Adrenal gland (tissue), 9 donors: ENCODE measurements at regions not wholly inside any gene's neighbourhood (a gene's known extent, or its start where the extent isn't known, plus 50 kb on each side); places are given as distances from the start of the nearest gene placed in this dataset.

Experiments
- DNase-seq, 7 donors: peaks; one replicate each; pipeline ENCODE4 v3.0.0-alpha.2; 2019 to 2020
- H3K27ac ChIP-seq, 5 donors: fragments of 200-600 bp; sonication (generic) in 4 of 5; 1 replicate in 3 of 5; 2 replicates in 2 of 5; pipeline versions ENCODE4 v1.5.1 to v1.8.0; 2016 to 2020; ENCODE audit warnings: mild to moderate bottlenecking in 1 of 5
- H3K27me3 ChIP-seq: fragments of 200-600 bp; 2 replicates; pipeline ENCODE4 v1.8.0; 2021
- H3K36me3 ChIP-seq, 2 donors: fragments of 200-600 bp; replicated peaks in 1 of 2; 1 replicate in 1 of 2; 2 replicates in 1 of 2; pipeline versions ENCODE4 v1.5.1 to v1.8.0; 2018 to 2022
- H3K4me1 ChIP-seq, 2 donors: fragments of 200-600 bp; replicated peaks in 1 of 2; 1 replicate in 1 of 2; 2 replicates in 1 of 2; pipeline versions ENCODE4 v1.5.1 to v1.8.0; 2018 to 2021
- H3K4me3 ChIP-seq, 4 donors: fragments of 200-600 bp; sonication (generic) in 3 of 4; one replicate each; pipeline ENCODE4 v1.5.1; 2016 to 2018
- H3K9me3 ChIP-seq, 3 donors: fragments of 200-600 bp; sonication (generic) in 1 of 3; replicated peaks in 1 of 3; 1 replicate in 2 of 3; 2 replicates in 1 of 3; pipeline versions ENCODE4 v1.5.1 to v1.8.0; 2016 to 2021
- POLR2A ChIP-seq, 2 donors: fragments of 450-650 bp; IDR thresholded peaks; one replicate each; pipeline ENCODE4 v1.6.1; 2017; ENCODE audit warnings: antibody characterized with exemption in 2 of 2, mild to moderate bottlenecking in 2 of 2, moderate library complexity in 1 of 2
- WGBS, 4 donors: extraction: QIAGEN DNeasy Blood & Tissue Kit in 2 of 4; methylation state at CpG; one replicate each; pipeline versions ENCODE4 v1.1.5 to v1.1.7; 2013 to 2017; 5-methylcytosine and 5-hydroxymethylcytosine counted together
- intact Hi-C, 2 donors: fragments of 100-400 bp; cut with DNase I; formaldehyde crosslinking; loops; one replicate each; pipeline versions ENCODE4 v1.14.1 to v1.15.0; 2022 to 2023
- TF ChIP-seq, protein P1 (sequence below), 6 experiments: fragments of 450-650 bp in 4 of 6; fragments of 200-600 bp in 2 of 6; sonication (generic) in 1 of 6; IDR thresholded peaks; 1 replicate in 5 of 6; 2 replicates in 1 of 6; pipeline versions ENCODE4 v1.5.1 to v1.8.0; 2016 to 2021; ENCODE audit warnings: antibody characterized with exemption in 6 of 6, mild to moderate bottlenecking in 2 of 6, moderate library complexity in 1 of 6
- donor health status: healthy with polysubstance abuse.
- donor health status: Bipolar disorder and iron deficiency.
- donor health status: DM: yes; HTN: yes; CAD: no.
- donor health status: DM: no; HTN: no; CAD: no.
- donor health status: DM: no; HTN: no; CAD: no.

DNA sequence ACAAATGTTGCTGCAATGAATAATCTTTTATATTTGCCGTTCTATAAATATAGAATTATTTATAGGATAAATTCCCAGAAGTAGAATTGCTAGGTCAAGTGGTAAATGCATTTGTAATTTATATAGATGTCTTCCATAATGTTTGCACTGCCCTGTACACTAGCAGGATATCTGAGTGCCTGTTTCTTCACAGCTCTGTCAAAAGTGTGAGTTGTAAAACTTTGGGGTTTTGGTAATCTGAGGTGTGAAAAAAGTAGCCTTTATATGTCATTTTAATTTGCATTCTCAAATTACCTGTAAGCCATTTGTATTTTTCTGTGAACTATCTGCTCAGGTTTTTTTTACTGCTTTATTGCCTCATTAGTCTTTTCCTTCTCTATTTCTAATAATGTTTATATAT lies 271.2 kb downstream of the NEBL start:
- no peaks in the 10 kb centered on the region for H3K4me1 ChIP-seq
- intact Hi-C loops, result no loop called here
- no peaks in the 10 kb centered on the region for H3K9me3 ChIP-seq
- no peak overlapping the region for H3K27ac ChIP-seq
- H3K36me3 ChIP-seq, result no peaks in the 10 kb centered on the region
- DNase-seq, result no peak
- TF ChIP-seq POLR2A (IDR thresholded peaks at IDR 0.05), result no peak
- TF ChIP-seq, protein P1, sequence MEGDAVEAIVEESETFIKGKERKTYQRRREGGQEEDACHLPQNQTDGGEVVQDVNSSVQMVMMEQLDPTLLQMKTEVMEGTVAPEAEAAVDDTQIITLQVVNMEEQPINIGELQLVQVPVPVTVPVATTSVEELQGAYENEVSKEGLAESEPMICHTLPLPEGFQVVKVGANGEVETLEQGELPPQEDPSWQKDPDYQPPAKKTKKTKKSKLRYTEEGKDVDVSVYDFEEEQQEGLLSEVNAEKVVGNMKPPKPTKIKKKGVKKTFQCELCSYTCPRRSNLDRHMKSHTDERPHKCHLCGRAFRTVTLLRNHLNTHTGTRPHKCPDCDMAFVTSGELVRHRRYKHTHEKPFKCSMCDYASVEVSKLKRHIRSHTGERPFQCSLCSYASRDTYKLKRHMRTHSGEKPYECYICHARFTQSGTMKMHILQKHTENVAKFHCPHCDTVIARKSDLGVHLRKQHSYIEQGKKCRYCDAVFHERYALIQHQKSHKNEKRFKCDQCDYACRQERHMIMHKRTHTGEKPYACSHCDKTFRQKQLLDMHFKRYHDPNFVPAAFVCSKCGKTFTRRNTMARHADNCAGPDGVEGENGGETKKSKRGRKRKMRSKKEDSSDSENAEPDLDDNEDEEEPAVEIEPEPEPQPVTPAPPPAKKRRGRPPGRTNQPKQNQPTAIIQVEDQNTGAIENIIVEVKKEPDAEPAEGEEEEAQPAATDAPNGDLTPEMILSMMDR (IDR thresholded peaks at IDR 0.05), result no peak
- H3K4me3 ChIP-seq, result no peak overlapping the region
- WGBS, 4 donors, result 62 to 71% (median 67%) methylated on average over 1 of the region's 1 CpG
- no peaks in the 10 kb centered on the region for H3K27me3 ChIP-seq

DNA sequence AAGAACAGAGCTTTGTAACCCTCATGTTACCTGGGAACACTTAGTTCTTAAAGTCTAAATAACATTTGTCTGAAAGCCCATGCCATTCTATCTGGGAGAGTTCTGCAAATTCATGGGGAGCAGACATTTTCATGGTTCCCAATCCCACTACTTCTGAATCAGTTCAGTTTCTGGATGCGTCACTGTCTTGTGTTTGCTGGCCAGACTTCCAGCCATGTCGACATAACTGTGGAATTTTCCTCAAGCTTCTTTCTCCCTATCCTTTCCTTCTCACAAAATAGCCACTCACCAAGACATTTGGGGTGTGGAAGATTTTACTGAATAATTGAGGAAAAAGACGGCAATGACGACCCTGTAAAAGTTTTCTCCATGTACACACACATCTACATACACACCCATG lies 272.5 kb downstream of the NEBL start:
- intact Hi-C loops, result no loop called here
- TF ChIP-seq, protein P1 (IDR thresholded peaks at IDR 0.05), result no peak
- no peak for TF ChIP-seq POLR2A (IDR thresholded peaks at IDR 0.05)
- no peak overlapping the region for H3K27ac ChIP-seq
- no peaks in the 10 kb centered on the region for H3K9me3 ChIP-seq
- H3K4me1 ChIP-seq, result no peaks in the 10 kb centered on the region
- 65 to 82% (median 74%) methylated on average over 4 of the region's 4 CpGs for WGBS, 4 donors
- H3K4me3 ChIP-seq, result no peak overlapping the region
- H3K36me3 ChIP-seq, result no peaks in the 10 kb centered on the region
- H3K27me3 ChIP-seq, result no peaks in the 10 kb centered on the region
- no peak for DNase-seq

DNA sequence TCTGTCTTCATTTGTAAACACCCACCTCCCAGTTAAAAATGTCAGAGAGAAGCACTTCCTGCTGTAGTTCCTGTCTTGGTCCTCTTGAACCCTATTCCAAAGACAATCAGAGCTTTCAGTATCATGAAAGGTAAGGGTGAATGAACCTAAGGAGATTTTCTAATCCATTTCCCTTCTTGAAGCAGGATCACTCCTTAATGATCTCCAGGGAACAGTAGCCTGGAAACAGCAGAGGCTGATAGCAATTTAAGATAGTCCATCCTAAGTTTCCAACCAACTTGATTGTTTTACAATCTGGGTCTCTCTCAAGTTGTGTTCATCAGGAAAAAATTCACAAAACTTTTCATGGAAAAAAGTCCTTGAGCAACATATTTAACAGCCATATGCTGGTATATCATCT lies 273.6 kb downstream of the NEBL start:
- no peak overlapping the region for H3K4me3 ChIP-seq
- H3K4me1 ChIP-seq, result no peaks in the 10 kb centered on the region
- no peak for TF ChIP-seq POLR2A (IDR thresholded peaks at IDR 0.05)
- TF ChIP-seq, protein P1 (IDR thresholded peaks at IDR 0.05), result no peak
- H3K9me3 ChIP-seq, result no peaks in the 10 kb centered on the region
- DNase-seq, result no peak
- no peaks in the 10 kb centered on the region for H3K36me3 ChIP-seq
- H3K27ac ChIP-seq, result no peak overlapping the region
- no peaks in the 10 kb centered on the region for H3K27me3 ChIP-seq
- intact Hi-C loops, result no loop called here

DNA sequence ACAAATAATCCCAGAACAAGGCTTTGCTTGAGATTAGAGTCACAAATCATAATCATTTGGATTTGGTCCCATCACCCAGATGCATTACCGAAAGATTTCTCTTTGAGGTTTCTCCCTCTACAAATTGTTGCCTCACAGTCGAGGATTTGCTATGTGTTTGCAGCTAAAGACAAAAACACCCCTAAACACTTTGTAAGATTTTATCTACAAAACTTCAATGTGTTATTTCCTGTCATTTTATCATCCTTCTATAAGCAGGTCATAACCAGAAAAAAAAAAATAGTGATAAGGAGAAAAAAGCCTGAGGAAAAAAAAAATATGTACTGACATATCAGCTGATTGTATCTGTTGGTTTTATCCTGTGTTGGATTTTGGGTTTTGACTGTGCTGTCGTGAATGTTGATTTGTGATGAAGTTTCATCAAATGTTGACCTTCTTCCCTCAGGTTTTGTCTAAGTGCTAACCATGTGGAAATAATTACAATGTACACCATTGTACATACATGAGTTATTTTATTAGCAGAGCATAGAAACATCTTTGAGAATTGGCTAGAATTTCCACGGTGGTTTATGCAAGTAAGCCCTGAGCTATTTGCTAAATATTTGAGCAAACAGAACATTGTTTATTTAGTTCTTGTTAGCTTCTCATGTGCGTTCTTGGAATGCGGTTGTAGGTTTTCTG lies 274.4 kb downstream of the NEBL start:
- Histone ChIP-seq H3K27me3 (no peaks in the 10 kb centered on the region), H3K36me3 (no peaks in the 10 kb centered on the region), H3K4me3 (no peak overlapping the region), H3K27ac (no peak overlapping the region), H3K4me1 (no peaks in the 10 kb centered on the region), H3K9me3 (no peaks in the 10 kb centered on the region)
- intact Hi-C loops, result no loop called here
- TF ChIP-seq, protein P1 (IDR thresholded peaks at IDR 0.05), result no peak
- TF ChIP-seq POLR2A (IDR thresholded peaks at IDR 0.05), result no peak
- 43 to 53% (median 45%) methylated on average over 6 of the region's 6 CpGs for WGBS, 4 donors
- DNase-seq, result no peak
